ENCODE measurements at regions not wholly inside any gene's neighbourhood (a gene's known extent, or its start where the extent isn't known, plus 50 kb on each side); places are given as distances from the start of the nearest gene placed in this dataset.
"Not testable (repeated sequence)": the region's sequence is repeated elsewhere in the genome, so short reads cannot be mapped to it uniquely, and the experiment has no call there.

- no peaks in the 10 kb centered on the region for H3K36me3 ChIP-seq
- no peak overlapping the region for H3K4me3 ChIP-seq (ENCODE audit: low read depth, low read length)
- no peaks in the 10 kb centered on the region for H3K27me3 ChIP-seq (ENCODE audit: insufficient read depth, low read depth, severe bottlenecking)
- no peaks in the 10 kb centered on the region for H3K9me3 ChIP-seq (ENCODE audit: severe bottlenecking)
- DNase-seq = no peak
- no peak for TF ChIP-seq CTCF (IDR thresholded peaks at IDR 0.05; ENCODE audit: low read depth, low read length)
- no peak overlapping the region for H3K27ac ChIP-seq
These were observed 593.2 kb downstream of the ZEB2 start for GRCh38 chr2:143926736-143927135.

- not testable (repeated sequence) for DNase-seq; H3K27ac ChIP-seq; H3K27me3 ChIP-seq (ENCODE audit: insufficient read depth, low read depth, severe bottlenecking); H3K4me3 ChIP-seq (ENCODE audit: low read depth, low read length); H3K36me3 ChIP-seq
- peaks cover 11% of the 10 kb centered on the region for H3K9me3 ChIP-seq (ENCODE audit: severe bottlenecking)
These were observed 597.6 kb downstream of the ZEB2 start for GRCh38 chr2:143922261-143922830.

- Histone ChIP-seq H3K9me3 (ENCODE audit: severe bottlenecking) (peaks cover 11% of the 10 kb centered on the region), H3K4me3 (ENCODE audit: low read depth, low read length) (no peak overlapping the region), H3K27ac (no peak overlapping the region), H3K27me3 (ENCODE audit: insufficient read depth, low read depth, severe bottlenecking) (no peaks in the 10 kb centered on the region), H3K36me3 (no peaks in the 10 kb centered on the region)
- DNase-seq = no peak
- no peak for TF ChIP-seq CTCF (IDR thresholded peaks at IDR 0.05; ENCODE audit: low read depth, low read length)
These were observed 601.4 kb downstream of the ZEB2 start for GRCh38 chr2:143918465-143918989.

GRCh38 chr2:143916781-143917180 is 603.1 kb downstream of the ZEB2 start:
- Histone ChIP-seq H3K27ac (no peak overlapping the region), H3K4me3 (ENCODE audit: low read depth, low read length) (no peak overlapping the region), H3K27me3 (ENCODE audit: insufficient read depth, low read depth, severe bottlenecking) (no peaks in the 10 kb centered on the region), H3K9me3 (ENCODE audit: severe bottlenecking) (peaks cover 11% of the 10 kb centered on the region), H3K36me3 (no peaks in the 10 kb centered on the region)
- DNase-seq = no peak
- no peak for TF ChIP-seq CTCF (IDR thresholded peaks at IDR 0.05; ENCODE audit: low read depth, low read length)

GRCh38 chr2:143909577-143910353 is 610.2 kb downstream of the ZEB2 start:
- Histone ChIP-seq H3K27me3 (ENCODE audit: insufficient read depth, low read depth, severe bottlenecking) (no peaks in the 10 kb centered on the region), H3K9me3 (ENCODE audit: severe bottlenecking) (no peaks in the 10 kb centered on the region), H3K36me3 (no peaks in the 10 kb centered on the region), H3K4me3 (ENCODE audit: low read depth, low read length) (no peak overlapping the region), H3K27ac (no peak overlapping the region)
- no peak for DNase-seq
- no peak for TF ChIP-seq CTCF (IDR thresholded peaks at IDR 0.05; ENCODE audit: low read depth, low read length)

GRCh38 chr2:143908843-143909242 is 611.1 kb downstream of the ZEB2 start:
- Histone ChIP-seq H3K36me3 (no peaks in the 10 kb centered on the region), H3K9me3 (ENCODE audit: severe bottlenecking) (no peaks in the 10 kb centered on the region), H3K27ac (no peak overlapping the region), H3K27me3 (ENCODE audit: insufficient read depth, low read depth, severe bottlenecking) (no peaks in the 10 kb centered on the region), H3K4me3 (ENCODE audit: low read depth, low read length) (no peak overlapping the region)
- TF ChIP-seq CTCF (IDR thresholded peaks at IDR 0.05; ENCODE audit: low read depth, low read length) = no peak
- no peak for DNase-seq

All from WERI-Rb-1 (cell line).